KMS-11 (cell line): ENCODE measurements at regions not wholly inside any gene's neighbourhood (a gene's known extent, or its start where the extent isn't known, plus 50 kb on each side); places are given as distances from the start of the nearest gene placed in this dataset.

Source experiments
- H2AFZ ChIP-seq: fragments of 200-600 bp; sonication (generic); 2 replicates; pipeline ENCODE4 v1.6.1; 2016; ENCODE audit warnings: antibody characterized with exemption, mixed run types, low read depth
- H3K27ac ChIP-seq: fragments of 200-600 bp; sonication (generic); 2 replicates; pipeline ENCODE4 v1.6.1; 2016; ENCODE audit warnings: mild to moderate bottlenecking, mixed run types
- H3K27me3 ChIP-seq: fragments of 200-600 bp; sonication (generic); 2 replicates; pipeline ENCODE4 v1.6.1; 2017; ENCODE audit warnings: mild to moderate bottlenecking, low read depth, mixed run types, moderate library complexity; ENCODE audit not compliant: insufficient read depth
- H3K36me3 ChIP-seq: fragments of 200-600 bp; sonication (generic); 2 replicates; pipeline ENCODE4 v1.6.1; 2017; ENCODE audit warnings: mild to moderate bottlenecking, mixed run types; ENCODE audit not compliant: insufficient read depth
- H3K4me1 ChIP-seq: fragments of 200-600 bp; sonication (generic); 2 replicates; pipeline ENCODE4 v1.6.1; 2016; ENCODE audit warnings: mild to moderate bottlenecking, low read depth, mixed run types; ENCODE audit not compliant: poor library complexity, severe bottlenecking
- H3K4me2 ChIP-seq: fragments of 200-600 bp; sonication (generic); 2 replicates; pipeline ENCODE4 v1.7.0; 2016; ENCODE audit warnings: mild to moderate bottlenecking, mixed run types
- H3K4me3 ChIP-seq: fragments of 200-600 bp; sonication (generic); IDR thresholded peaks from 2 replicates; pipeline ENCODE4 v1.6.1; 2017; ENCODE audit warnings: low read depth, low read length, mixed read lengths; ENCODE audit not compliant: insufficient read depth
- H3K79me2 ChIP-seq: fragments of 200-600 bp; sonication (generic); 2 replicates; pipeline ENCODE4 v1.6.1; 2016; ENCODE audit warnings: low read depth, mixed run types; ENCODE audit not compliant: insufficient read depth
- H3K9ac ChIP-seq: fragments of 200-600 bp; sonication (generic); 2 replicates; pipeline ENCODE4 v1.6.1; 2016; ENCODE audit warnings: mild to moderate bottlenecking, mixed run types
- H4K20me1 ChIP-seq: fragments of 200-600 bp; sonication (generic); 2 replicates; pipeline ENCODE4 v1.6.1; 2016; ENCODE audit warnings: mild to moderate bottlenecking, mixed run types; ENCODE audit not compliant: insufficient read depth
- TF ChIP-seq, protein P1 (sequence below): fragments of 200-600 bp; sonication (generic); conservative IDR thresholded peaks from 2 replicates; pipeline ENCODE4 v1.6.1; 2017; ENCODE audit warnings: low read depth, mild to moderate bottlenecking, antibody characterized with exemption, low read length, moderate library complexity, mixed read lengths

DNA sequence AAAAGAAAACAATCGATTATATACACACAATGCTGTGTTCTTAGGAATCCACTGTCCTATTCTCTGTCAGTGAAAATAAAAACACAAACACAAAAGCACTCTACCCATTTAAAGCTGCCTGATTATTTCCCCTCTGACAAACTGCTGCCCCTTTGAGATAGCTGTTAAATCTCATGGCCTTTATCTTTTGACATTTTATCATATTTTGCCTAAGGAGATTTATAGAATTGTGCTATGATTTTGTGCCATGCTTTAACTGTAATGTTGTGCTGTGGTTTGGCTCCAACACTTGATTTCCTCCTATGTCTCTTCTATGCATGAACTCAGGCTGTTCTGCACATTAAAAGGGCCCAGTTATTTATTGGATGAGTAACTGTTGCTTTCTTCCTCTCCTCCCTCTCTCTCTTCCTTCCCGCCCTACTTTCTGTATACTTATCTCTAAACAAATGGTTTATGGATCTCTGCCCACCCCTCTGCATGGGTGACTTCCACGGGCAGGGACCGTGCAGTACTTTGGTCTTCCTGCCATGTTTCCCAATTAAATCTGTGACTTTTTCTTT, 1096.6 kb downstream of the TSN start:
- no peaks in the 10 kb centered on the region for H3K36me3 ChIP-seq
- H4K20me1 ChIP-seq: no peaks in the 10 kb centered on the region
- H3K4me1 ChIP-seq: no peaks in the 10 kb centered on the region
- TF ChIP-seq, protein P1, sequence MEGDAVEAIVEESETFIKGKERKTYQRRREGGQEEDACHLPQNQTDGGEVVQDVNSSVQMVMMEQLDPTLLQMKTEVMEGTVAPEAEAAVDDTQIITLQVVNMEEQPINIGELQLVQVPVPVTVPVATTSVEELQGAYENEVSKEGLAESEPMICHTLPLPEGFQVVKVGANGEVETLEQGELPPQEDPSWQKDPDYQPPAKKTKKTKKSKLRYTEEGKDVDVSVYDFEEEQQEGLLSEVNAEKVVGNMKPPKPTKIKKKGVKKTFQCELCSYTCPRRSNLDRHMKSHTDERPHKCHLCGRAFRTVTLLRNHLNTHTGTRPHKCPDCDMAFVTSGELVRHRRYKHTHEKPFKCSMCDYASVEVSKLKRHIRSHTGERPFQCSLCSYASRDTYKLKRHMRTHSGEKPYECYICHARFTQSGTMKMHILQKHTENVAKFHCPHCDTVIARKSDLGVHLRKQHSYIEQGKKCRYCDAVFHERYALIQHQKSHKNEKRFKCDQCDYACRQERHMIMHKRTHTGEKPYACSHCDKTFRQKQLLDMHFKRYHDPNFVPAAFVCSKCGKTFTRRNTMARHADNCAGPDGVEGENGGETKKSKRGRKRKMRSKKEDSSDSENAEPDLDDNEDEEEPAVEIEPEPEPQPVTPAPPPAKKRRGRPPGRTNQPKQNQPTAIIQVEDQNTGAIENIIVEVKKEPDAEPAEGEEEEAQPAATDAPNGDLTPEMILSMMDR: no peak
- H3K27ac ChIP-seq: no peak overlapping the region
- no peaks in the 10 kb centered on the region for H3K27me3 ChIP-seq
- H3K4me2 ChIP-seq: no peak overlapping the region
- no peak overlapping the region for H3K4me3 ChIP-seq
- no peaks in the 10 kb centered on the region for H3K79me2 ChIP-seq
- H3K9ac ChIP-seq: no peak overlapping the region
- H2AFZ ChIP-seq: no peak overlapping the region

DNA sequence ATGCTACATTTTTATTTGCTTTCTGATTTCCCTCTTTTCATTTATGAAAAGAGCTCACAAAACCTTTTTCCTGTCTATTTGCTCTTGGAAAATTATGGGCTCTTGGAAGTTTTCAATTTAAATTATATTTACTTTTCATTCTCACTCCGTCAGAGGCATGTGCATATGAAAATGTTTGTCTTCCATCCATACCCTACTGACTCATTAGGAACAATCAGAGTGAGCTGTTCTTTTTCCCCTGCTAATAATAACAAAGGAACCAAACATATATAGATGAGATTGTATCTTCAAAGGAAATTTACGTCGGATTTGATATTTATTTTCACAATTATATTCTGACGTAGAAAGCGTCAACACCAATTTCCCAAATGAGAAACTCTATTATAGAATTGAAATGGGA, 1101.2 kb downstream of the TSN start:
- Histone ChIP-seq H3K79me2 (no peaks in the 10 kb centered on the region), H3K9ac (no peak overlapping the region), H3K27me3 (no peaks in the 10 kb centered on the region), H3K4me1 (no peaks in the 10 kb centered on the region), H2AFZ (no peak overlapping the region), H3K4me2 (no peak overlapping the region), H3K27ac (no peak overlapping the region), H3K4me3 (no peak overlapping the region), H4K20me1 (no peaks in the 10 kb centered on the region), H3K36me3 (no peaks in the 10 kb centered on the region)
- TF ChIP-seq, protein P1: no peak

DNA sequence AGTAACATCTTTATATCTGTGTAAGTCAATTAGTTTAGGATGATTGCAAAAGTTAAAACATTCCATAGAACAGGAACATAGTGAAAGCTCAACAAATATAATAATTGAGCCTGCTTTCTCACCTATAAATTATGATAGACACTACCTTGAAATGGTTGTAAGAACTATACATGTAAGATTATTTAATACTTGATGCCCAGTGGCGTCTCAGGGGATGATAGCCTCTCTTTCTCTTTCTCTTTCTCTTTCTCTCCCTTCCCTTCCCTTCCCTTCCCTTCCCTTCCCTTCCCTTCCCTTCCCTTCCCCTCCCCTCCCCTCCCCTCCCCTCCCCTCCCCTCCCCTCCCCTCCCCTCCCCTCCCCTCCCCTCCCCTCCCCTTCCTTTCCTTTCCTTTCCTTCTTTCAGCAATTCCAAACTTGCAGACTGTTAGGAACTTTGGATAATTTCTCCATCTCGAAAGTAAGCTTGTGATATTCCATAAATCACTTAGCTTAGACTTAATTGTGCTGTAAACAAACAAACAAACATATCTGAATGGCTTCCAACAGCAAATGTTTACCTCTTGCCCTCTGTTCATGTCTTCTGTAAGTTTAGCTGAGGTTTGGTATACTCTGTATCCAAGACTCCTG, 1102.7 kb downstream of the TSN start:
- no peak overlapping the region for H3K27ac ChIP-seq
- no peak overlapping the region for H3K4me3 ChIP-seq
- no peaks in the 10 kb centered on the region for H3K36me3 ChIP-seq
- TF ChIP-seq, protein P1: no peak
- H3K9ac ChIP-seq: no peak overlapping the region
- H3K79me2 ChIP-seq: no peaks in the 10 kb centered on the region
- no peaks in the 10 kb centered on the region for H3K27me3 ChIP-seq
- H3K4me2 ChIP-seq: no peak overlapping the region
- H2AFZ ChIP-seq: no peak overlapping the region
- no peaks in the 10 kb centered on the region for H4K20me1 ChIP-seq
- peaks cover 5% of the 10 kb centered on the region for H3K4me1 ChIP-seq

DNA sequence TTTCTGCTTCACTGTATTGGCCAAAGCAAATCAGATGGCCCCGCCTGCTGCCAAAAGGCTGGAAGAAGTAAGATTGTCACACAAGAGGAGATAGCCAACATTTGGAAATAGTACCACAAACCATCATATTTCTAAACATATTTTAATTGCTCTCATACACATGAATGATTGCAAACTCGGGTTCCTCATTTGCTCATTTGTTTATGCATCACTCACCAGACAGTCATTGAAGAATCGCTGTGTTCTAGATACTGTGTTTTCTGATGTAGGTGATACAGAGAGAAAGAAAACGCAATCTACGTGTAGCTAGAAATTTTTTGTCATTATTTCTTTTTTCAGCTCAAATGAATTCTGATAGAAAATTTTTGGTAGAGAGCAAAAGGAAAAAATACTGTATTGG, 1103.4 kb downstream of the TSN start:
- TF ChIP-seq, protein P1: no peak

More for the DNA sequence above, 1103.4 kb downstream of the TSN start:
- H3K36me3 ChIP-seq: no peaks in the 10 kb centered on the region
- no peaks in the 10 kb centered on the region for H4K20me1 ChIP-seq
- no peak overlapping the region for H2AFZ ChIP-seq
- H3K9ac ChIP-seq: no peak overlapping the region
- no peaks in the 10 kb centered on the region for H3K27me3 ChIP-seq
- H3K27ac ChIP-seq: no peak overlapping the region
- no peak overlapping the region for H3K4me3 ChIP-seq
- H3K79me2 ChIP-seq: no peaks in the 10 kb centered on the region
- no peak overlapping the region for H3K4me2 ChIP-seq
- peaks cover 11% of the 10 kb centered on the region for H3K4me1 ChIP-seq
